ENCODE measurements at regions not wholly inside any gene's neighbourhood (a gene's known extent, or its start where the extent isn't known, plus 50 kb on each side); places are given as distances from the start of the nearest gene placed in this dataset.
A peak's percentile ranks its signal among the peaks of the same experiment; 100 is the strongest.

GRCh38 chr6:167500961-167501360, 176.1 kb downstream of the TTLL2 start (continued):
- TF ChIP-seq CC2D1A (IDR thresholded peaks at IDR 0.05) (no peak), SMAD3 (CRISPR knock-in tag; conservative IDR thresholded peaks at IDR 0.05) (no peak), CHAMP1 (IDR thresholded peaks at IDR 0.05) (no peak)

- H3K27ac ChIP-seq (ENCODE audit: extremely low read depth, low read depth, low read length), result no peak overlapping the region
- ChIA-PET CTCF (ENCODE audit: low intra/inter-chr PET ratio) (interaction anchor here (0.6 kb wide), 1 partner anchor 185 kb away, joined by 3 read pairs; no protein-coding TSS in a partner anchor), POLR2A (interaction anchor here (1.2 kb wide), 1 partner anchor 401 kb away, joined by 4 read pairs; no protein-coding TSS in a partner anchor)
- no peaks in the 10 kb centered on the region for H3K36me3 ChIP-seq (ENCODE audit: control insufficient read depth, insufficient read depth, low read length)
- H3K27me3 ChIP-seq (ENCODE audit: control insufficient read depth in 2 of 2, insufficient read depth in 2 of 2, low read length in 2 of 2), result peaks cover 31 to 82% of the 10 kb centered on the region in 2 experiments
- no peak overlapping the region for H3K4me3 ChIP-seq
- intact Hi-C loops (cut with micrococcal nuclease) (no loop called here), in situ Hi-C loops (cut with MboI) (no loop called here)
- H3K4me1 ChIP-seq (replicated peaks in 1 of 2; ENCODE audit: control insufficient read depth in 2 of 2, insufficient read depth in 2 of 2, low read length in 2 of 2), result 0 out of 5 replicates have a peak, but pooled peaks cover 0 to 2% of the 10 kb centered on the region in 2 experiments
- H3K9ac ChIP-seq (ENCODE audit: insufficient read depth in 1 of 2, low read depth in 2 of 2, low read length in 2 of 2), result no peak overlapping the region
- DNase-seq (ENCODE audit: extremely low read depth in 1 of 4, low spot score in 3 of 4), result peak; percentile 19 to 36 (median 30)
- no TSS peak for BruUV-seq (replicated peaks)
- H3K79me2 ChIP-seq (ENCODE audit: control insufficient read depth, insufficient read depth, low read length), result no peaks in the 10 kb centered on the region
- H2AFZ ChIP-seq (ENCODE audit: low read depth, low read length), result no peak overlapping the region
- 1% methylated on average over 18 of the region's 19 CpGs for WGBS (ENCODE audit: insufficient coverage, low coverage, missing lambda C conversion rate)
- no peaks in the 10 kb centered on the region for H3K9me3 ChIP-seq (replicated peaks; ENCODE audit: control insufficient read depth, insufficient read depth, low read depth, low read length)
- no peaks in the 10 kb centered on the region; the same call in 1 of the 2 replicates for H4K20me1 ChIP-seq (replicated peaks; ENCODE audit: control insufficient read depth, insufficient read depth, low read length)
- no peaks in the 10 kb centered on the region for H3K9me1 ChIP-seq (ENCODE audit: control insufficient read depth, insufficient read depth, low read length)
- no peak overlapping the region for H3K4me2 ChIP-seq (ENCODE audit: insufficient read depth, low read length)
- ATAC-seq, result peak; percentile 75
- FAIRE-seq, result peak; percentile 23
- TF ChIP-seq PHB2 (IDR thresholded peaks at IDR 0.05; ENCODE audit: low read depth) (no peak), REST (IDR thresholded peaks at IDR 0.05; ENCODE audit: borderline replicate concordance) (peak; percentile 47; the same call in 1 of the 2 replicates), REST (CRISPR knock-in tag; IDR thresholded peaks at IDR 0.05; ENCODE audit: low read depth) (no peak), RAD21 (CRISPR knock-in tag; conservative IDR thresholded peaks at IDR 0.05 in 1 of 2, IDR thresholded peaks at IDR 0.05 in 1 of 2) (peak; percentile 43 to 59; a peak in 3 of 4 replicates), CTCF (IDR thresholded peaks at IDR 0.05 in 2 of 3, conservative IDR thresholded peaks at IDR 0.05 in 1 of 3; ENCODE audit: insufficient read depth in 2 of 3, low read depth in 1 of 3, low read length in 3 of 3) (peak; percentile 51 to 54 (median 51); a peak in 5 of 6 replicates)
These were observed 177.0 kb downstream of the TTLL2 start for GRCh38 chr6:167501831-167502385.
